D721Med (cell line): ENCODE measurements at regions not wholly inside any gene's neighbourhood (a gene's known extent, or its start where the extent isn't known, plus 50 kb on each side); places are given as distances from the start of the nearest gene placed in this dataset.

Experiments
- DNase-seq: peaks from one replicate; pipeline ENCODE4 v3.0.0; 2011; ENCODE audit warnings: low spot score; ENCODE audit not compliant: insufficient read length
- FAIRE-seq: peaks from 2 replicates; lab custom pipeline; 2011; peaks lifted over from hg19 to GRCh38; lab: Jason Lieb, UNC
- TF ChIP-seq, protein P1 (sequence below): IDR thresholded peaks from 2 replicates; pipeline ENCODE4 v1.5.1; 2012; ENCODE audit warnings: mild to moderate bottlenecking, control low read depth; ENCODE audit not compliant: insufficient read depth; ENCODE audit errors: missing control alignments

GRCh38 chr6:23388086-23388783, 737.8 kb upstream of the NRSN1 start:
- DNase-seq (no peak), FAIRE-seq (no peak)
- TF ChIP-seq, protein P1, sequence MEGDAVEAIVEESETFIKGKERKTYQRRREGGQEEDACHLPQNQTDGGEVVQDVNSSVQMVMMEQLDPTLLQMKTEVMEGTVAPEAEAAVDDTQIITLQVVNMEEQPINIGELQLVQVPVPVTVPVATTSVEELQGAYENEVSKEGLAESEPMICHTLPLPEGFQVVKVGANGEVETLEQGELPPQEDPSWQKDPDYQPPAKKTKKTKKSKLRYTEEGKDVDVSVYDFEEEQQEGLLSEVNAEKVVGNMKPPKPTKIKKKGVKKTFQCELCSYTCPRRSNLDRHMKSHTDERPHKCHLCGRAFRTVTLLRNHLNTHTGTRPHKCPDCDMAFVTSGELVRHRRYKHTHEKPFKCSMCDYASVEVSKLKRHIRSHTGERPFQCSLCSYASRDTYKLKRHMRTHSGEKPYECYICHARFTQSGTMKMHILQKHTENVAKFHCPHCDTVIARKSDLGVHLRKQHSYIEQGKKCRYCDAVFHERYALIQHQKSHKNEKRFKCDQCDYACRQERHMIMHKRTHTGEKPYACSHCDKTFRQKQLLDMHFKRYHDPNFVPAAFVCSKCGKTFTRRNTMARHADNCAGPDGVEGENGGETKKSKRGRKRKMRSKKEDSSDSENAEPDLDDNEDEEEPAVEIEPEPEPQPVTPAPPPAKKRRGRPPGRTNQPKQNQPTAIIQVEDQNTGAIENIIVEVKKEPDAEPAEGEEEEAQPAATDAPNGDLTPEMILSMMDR: no peak

- TF ChIP-seq, protein P1: no peak
- FAIRE-seq (no peak), DNase-seq (no peak)
Measured at GRCh38 chr6:23389386-23389785, 736.6 kb upstream of the NRSN1 start.

- no peak for DNase-seq
- FAIRE-seq: no peak
- TF ChIP-seq, protein P1: no peak
Measured at GRCh38 chr6:23390221-23390620, 735.8 kb upstream of the NRSN1 start.

GRCh38 chr6:23394681-23395080, 731.3 kb upstream of the NRSN1 start:
- DNase-seq (no peak), FAIRE-seq (no peak)
- TF ChIP-seq, protein P1: no peak

GRCh38 chr6:23395381-23395780, 730.6 kb upstream of the NRSN1 start:
- TF ChIP-seq, protein P1: no peak
- DNase-seq: no peak
- FAIRE-seq: no peak

GRCh38 chr6:23396949-23397348, 729.1 kb upstream of the NRSN1 start:
- TF ChIP-seq, protein P1: no peak
- DNase-seq (no peak), FAIRE-seq (no peak)

DNA sequence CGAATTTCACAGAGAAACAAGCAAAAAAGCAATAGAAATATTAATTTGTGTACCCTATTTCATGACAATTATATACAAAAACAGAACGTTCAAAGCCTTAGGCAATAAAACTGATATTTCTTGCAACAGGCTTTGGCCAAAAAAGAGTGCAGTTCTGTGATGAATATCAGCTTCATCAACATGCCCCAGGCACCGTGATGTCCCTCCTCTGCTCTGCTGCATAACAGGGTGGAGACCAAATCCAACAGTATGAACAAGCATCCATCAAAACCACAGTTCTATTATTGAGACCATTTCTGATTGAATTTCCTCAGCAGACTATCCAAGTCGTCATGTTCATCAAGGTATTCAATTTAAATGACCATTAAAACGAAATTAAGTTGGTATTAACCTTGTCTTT, 722.6 kb upstream of the NRSN1 start:
- no peak for DNase-seq
- FAIRE-seq: no peak
- TF ChIP-seq, protein P1: no peak
